Stomach (tissue), 8 donors: ENCODE measurements at regions not wholly inside any gene's neighbourhood (a gene's known extent, or its start where the extent isn't known, plus 50 kb on each side); places are given as distances from the start of the nearest gene placed in this dataset.

ENCODE experiments used
- DNase-seq, 2 donors: peaks; one replicate each; pipeline versions ENCODE4 v3.0.0 to v3.0.0-alpha.2; 2013 to 2019
- H3K27ac ChIP-seq, 5 donors: fragments of 200-600 bp in 4 of 5; sonication (generic) in 4 of 5; one replicate each; pipeline ENCODE4 v1.5.1; 2013 to 2019; ENCODE audit warnings: mild to moderate bottlenecking in 1 of 5, moderate library complexity in 1 of 5
- H3K27me3 ChIP-seq, 3 donors: fragments of 200-600 bp; sonication (generic); one replicate each; pipeline ENCODE4 v1.5.1; 2017 to 2019; ENCODE audit warnings: mixed run types in 1 of 3
- H3K36me3 ChIP-seq, 4 donors: fragments of 200-600 bp; sonication (generic); 1 replicate in 3 of 4; 2 replicates in 1 of 4; pipeline ENCODE4 v1.5.1; 2016 to 2019
- H3K4me1 ChIP-seq, 4 donors: fragments of 200-600 bp; sonication (generic); one replicate each; pipeline ENCODE4 v1.5.1; 2016 to 2019
- H3K4me3 ChIP-seq, 4 donors: fragments of 200-600 bp; sonication (generic) in 3 of 4; one replicate each; pipeline ENCODE4 v1.5.1; 2016 to 2019; ENCODE audit warnings: mild to moderate bottlenecking in 1 of 4
- H3K9me3 ChIP-seq, 4 donors: fragments of 200-600 bp; sonication (generic); one replicate each; pipeline ENCODE4 v1.5.1; 2016 to 2019
- CTCF ChIP-seq, 7 experiments: fragments of 450-650 bp in 4 of 7; fragments of 200-600 bp in 3 of 7; sonication (generic) in 3 of 7; IDR thresholded peaks; one replicate each; pipeline ENCODE4 v1.5.1; 2016 to 2019; ENCODE audit warnings: antibody characterized with exemption in 7 of 7, control low read depth in 2 of 7, mild to moderate bottlenecking in 1 of 7
- EP300 ChIP-seq: sonication (generic); formaldehyde crosslinking; IDR thresholded peaks from one replicate; pipeline ENCODE4 v1.6.1; 2017; ENCODE audit warnings: antibody characterized with exemption
- POLR2A ChIP-seq, 4 donors: fragments of 450-650 bp; IDR thresholded peaks; one replicate each; pipeline ENCODE4 v1.6.1; 2016; ENCODE audit warnings: antibody characterized with exemption in 4 of 4, control low read depth in 2 of 4, mild to moderate bottlenecking in 1 of 4, moderate library complexity in 1 of 4
- POLR2AphosphoS5 ChIP-seq, 3 donors: sonication (generic); formaldehyde crosslinking; IDR thresholded peaks; one replicate each; pipeline ENCODE4 v1.6.1; 2016; ENCODE audit warnings: antibody characterized with exemption in 3 of 3
- WGBS, 5 donors: extraction: QIAGEN DNeasy Blood & Tissue Kit in 3 of 5; methylation state at CpG; one replicate each; pipeline versions ENCODE4 v1.1.5 to v1.1.7; 2013 to 2018; 5-methylcytosine and 5-hydroxymethylcytosine counted together
- intact Hi-C: fragments of 100-400 bp; cut with DNase I; formaldehyde crosslinking; loops from one replicate; pipeline ENCODE4 v1.15.1; 2023; ENCODE audit warnings: low total_unique reads
- donor health status: healthy with polysubstance abuse.
- donor health status: Bipolar disorder and iron deficiency.
- donor health status: healthy.

GRCh38 chr3:66655044-66655443 lies 154.2 kb upstream of the LRIG1 start:
- intact Hi-C loops = no loop called here
- Histone ChIP-seq H3K4me3 (no peak overlapping the region), H3K9me3 (no peaks in the 10 kb centered on the region), H3K27me3 (no peaks in the 10 kb centered on the region), H3K36me3 (no peaks in the 10 kb centered on the region), H3K4me1 (peaks cover 0 to 20% (median 6%) of the 10 kb centered on the region in 4 donors), H3K27ac (no peak overlapping the region)
- no peak for DNase-seq
- TF ChIP-seq EP300 = no peak
- TF ChIP-seq POLR2AphosphoS5 (IDR thresholded peaks at IDR 0.05) = no peak
- no peak for TF ChIP-seq CTCF (IDR thresholded peaks at IDR 0.05)
- no peak for TF ChIP-seq POLR2A (IDR thresholded peaks at IDR 0.05)
- WGBS, 5 donors = 65 to 75% (median 68%) methylated on average over 3 of the region's 3 CpGs

- Histone ChIP-seq H3K4me1 (peaks cover 0 to 20% (median 6%) of the 10 kb centered on the region in 4 donors), H3K4me3 (no peak overlapping the region), H3K9me3 (no peaks in the 10 kb centered on the region), H3K27ac (peak overlapping the region in 2 of 5 donors; percentile 49 to 67), H3K27me3 (no peaks in the 10 kb centered on the region), H3K36me3 (no peaks in the 10 kb centered on the region)
- peak in 1 of 2 donors; percentile 39 for DNase-seq
- 54 to 63% (median 56%) methylated on average over 8 of the region's 8 CpGs for WGBS, 5 donors
- TF ChIP-seq CTCF (IDR thresholded peaks at IDR 0.05) = no peak
- no peak for TF ChIP-seq POLR2AphosphoS5 (IDR thresholded peaks at IDR 0.05)
- TF ChIP-seq POLR2A (IDR thresholded peaks at IDR 0.05) = no peak
- TF ChIP-seq EP300 = no peak
- intact Hi-C loops = no loop called here
These were observed 154.8 kb upstream of the LRIG1 start for GRCh38 chr3:66655671-66656070.

- H3K27me3 ChIP-seq = no peaks in the 10 kb centered on the region
- H3K4me1 ChIP-seq = peaks cover 0 to 20% (median 6%) of the 10 kb centered on the region in 4 donors
- intact Hi-C loops = no loop called here
- H3K27ac ChIP-seq = peak overlapping the region in 4 of 5 donors; percentile 15 to 67 (median 48)
- no peaks in the 10 kb centered on the region for H3K9me3 ChIP-seq
- TF ChIP-seq POLR2AphosphoS5 (IDR thresholded peaks at IDR 0.05) = no peak
- no peak for TF ChIP-seq CTCF (IDR thresholded peaks at IDR 0.05)
- no peak for TF ChIP-seq EP300
- no peak for TF ChIP-seq POLR2A (IDR thresholded peaks at IDR 0.05)
- no peaks in the 10 kb centered on the region for H3K36me3 ChIP-seq
- 28 to 73% (median 48%) methylated on average over 8 of the region's 8 CpGs for WGBS, 5 donors
- DNase-seq = peak; percentile 53 to 65
- no peak overlapping the region for H3K4me3 ChIP-seq
These were observed 155.8 kb upstream of the LRIG1 start for GRCh38 chr3:66656609-66657008.

GRCh38 chr3:66659056-66659455 lies 158.2 kb upstream of the LRIG1 start:
- intact Hi-C loops = no loop called here
- no peak overlapping the region for H3K27ac ChIP-seq
- TF ChIP-seq POLR2AphosphoS5 (IDR thresholded peaks at IDR 0.05) = no peak
- TF ChIP-seq POLR2A (IDR thresholded peaks at IDR 0.05) = no peak
- TF ChIP-seq EP300 = no peak
- no peaks in the 10 kb centered on the region for H3K27me3 ChIP-seq
- H3K4me1 ChIP-seq = peaks cover 0 to 20% (median 6%) of the 10 kb centered on the region in 4 donors
- no peak for DNase-seq
- no peak overlapping the region for H3K4me3 ChIP-seq
- 89 to 96% (median 93%) methylated on average over 1 of the region's 1 CpG for WGBS, 5 donors
- H3K9me3 ChIP-seq = no peaks in the 10 kb centered on the region
- no peaks in the 10 kb centered on the region for H3K36me3 ChIP-seq

- Histone ChIP-seq H3K27ac (no peak overlapping the region), H3K27me3 (no peaks in the 10 kb centered on the region), H3K4me1 (peaks cover 0 to 8% (median 5%) of the 10 kb centered on the region in 4 donors), H3K9me3 (no peaks in the 10 kb centered on the region), H3K4me3 (no peak overlapping the region), H3K36me3 (no peaks in the 10 kb centered on the region)
- intact Hi-C loops = no loop called here
- 88 to 95% (median 93%) methylated on average over 4 of the region's 4 CpGs for WGBS, 5 donors
- no peak for DNase-seq
- TF ChIP-seq POLR2A (IDR thresholded peaks at IDR 0.05) (no peak), CTCF (IDR thresholded peaks at IDR 0.05) (no peak), EP300 (no peak), POLR2AphosphoS5 (IDR thresholded peaks at IDR 0.05) (no peak)
These were observed 160.8 kb upstream of the LRIG1 start for GRCh38 chr3:66661628-66662027.
